Heart left ventricle (tissue), 16 donors: ENCODE measurements at regions not wholly inside any gene's neighbourhood (a gene's known extent, or its start where the extent isn't known, plus 50 kb on each side); places are given as distances from the start of the nearest gene placed in this dataset.

Source experiments
- ATAC-seq, 4 donors: fragments of 200-7000 bp; cut with Tn5 transposase; one replicate each; pipeline ENCODE4 v1.9.1; 2020 to 2022; ENCODE audit warnings: moderate library complexity in 4 of 4, mild to moderate bottlenecking in 3 of 4, moderate number of reproducible peaks in 1 of 4
- DNase-seq, 5 donors: peaks; one replicate each; pipeline ENCODE4 v3.0.0-alpha.2; 2020
- H3K27ac ChIP-seq, 12 donors: fragments of 200-600 bp; sonication (generic) in 4 of 12; one replicate each; pipeline versions ENCODE4 v1.5.0 to v1.8.0; 2016 to 2022; ENCODE audit warnings: mild to moderate bottlenecking in 2 of 12
- H3K27me3 ChIP-seq, 9 donors: fragments of 200-600 bp; sonication (generic) in 2 of 9; one replicate each; pipeline versions ENCODE4 v1.5.1 to v1.8.0; 2016 to 2022; ENCODE audit warnings: mild to moderate bottlenecking in 3 of 9
- H3K36me3 ChIP-seq, 9 donors: fragments of 200-600 bp; sonication (generic) in 2 of 9; one replicate each; pipeline versions ENCODE4 v1.5.0 to v1.8.0; 2018 to 2022; ENCODE audit warnings: mild to moderate bottlenecking in 2 of 9
- H3K4me1 ChIP-seq, 12 donors: fragments of 200-600 bp; sonication (generic) in 4 of 12; one replicate each; pipeline versions ENCODE4 v1.5.0 to v1.8.0; 2016 to 2022; ENCODE audit warnings: mild to moderate bottlenecking in 3 of 12
- H3K4me3 ChIP-seq, 12 donors: fragments of 200-600 bp; sonication (generic) in 4 of 12; one replicate each; pipeline versions ENCODE4 v1.5.0 to v1.8.0; 2017 to 2022; ENCODE audit warnings: mild to moderate bottlenecking in 9 of 12, moderate library complexity in 4 of 12
- H3K9me3 ChIP-seq, 12 donors: fragments of 200-600 bp; sonication (generic) in 4 of 12; one replicate each; pipeline versions ENCODE4 v1.5.0 to v1.8.0; 2016 to 2022; ENCODE audit warnings: mild to moderate bottlenecking in 1 of 12
- POLR2A ChIP-seq, 2 donors: fragments of 450-650 bp; IDR thresholded peaks; one replicate each; pipeline ENCODE4 v1.6.1; 2017; ENCODE audit warnings: antibody characterized with exemption in 2 of 2, mild to moderate bottlenecking in 2 of 2, moderate library complexity in 2 of 2
- WGBS, 4 donors: extraction: QIAGEN DNeasy Blood & Tissue Kit in 2 of 4; methylation state at CpG; one replicate each; pipeline versions ENCODE4 v1.1.5 to v1.1.7; 2013 to 2018; 5-methylcytosine and 5-hydroxymethylcytosine counted together
- intact Hi-C, 10 donors: fragments of 100-400 bp; cut with DNase I; formaldehyde crosslinking; loops; one replicate each; pipeline versions ENCODE4 v1.11.1 to v1.14.2; 2022
- TF ChIP-seq, protein P1 (sequence below), 12 donors: fragments of 200-600 bp; sonication (generic) in 4 of 12; IDR thresholded peaks; one replicate each; pipeline versions ENCODE4 v1.5.0 to v1.8.0; 2018 to 2022; ENCODE audit warnings: antibody characterized with exemption in 12 of 12, mild to moderate bottlenecking in 5 of 12
- donor health status: ischemic (EF 13 %, LVEDD 7.1; RV severe dilation, severe dysfunction).
- donor health status: healthy with polysubstance abuse.
- donor health status: DM: no; HTN: yes; CAD: no.
- donor health status: DM: no; HTN: no; CAD: no.
- donor health status: ischemic (EF 25% LVEDD 6.9; RV normal size, moderate dysfunction).
- donor health status: ischemic (EF 25% LVEDD 5.7; RV mildly dilated, moderate dysfunction).
- donor health status: healthy.
- donor health status: DM: yes; HTN: yes; CAD: no.
- donor health status: ischemic (EF 35%, LVEDD 5.7; RV mildly dilated, moderate dysfunction).
- donor health status: nonischemic (EF 11% LVEDD 7.7; RV severe dilation, severe dysfunction).
- donor health status: DM: yes; HTN: yes; CAD: no.
- donor health status: PGD.
- donor health status: ischemic (EF 29% LVEDD 5.4; RV normal size, mild dysfunction).
- donor health status: nonischemic (EF 23%, LVEDD 6.1; RV moderate dilation, normal function).

DNA sequence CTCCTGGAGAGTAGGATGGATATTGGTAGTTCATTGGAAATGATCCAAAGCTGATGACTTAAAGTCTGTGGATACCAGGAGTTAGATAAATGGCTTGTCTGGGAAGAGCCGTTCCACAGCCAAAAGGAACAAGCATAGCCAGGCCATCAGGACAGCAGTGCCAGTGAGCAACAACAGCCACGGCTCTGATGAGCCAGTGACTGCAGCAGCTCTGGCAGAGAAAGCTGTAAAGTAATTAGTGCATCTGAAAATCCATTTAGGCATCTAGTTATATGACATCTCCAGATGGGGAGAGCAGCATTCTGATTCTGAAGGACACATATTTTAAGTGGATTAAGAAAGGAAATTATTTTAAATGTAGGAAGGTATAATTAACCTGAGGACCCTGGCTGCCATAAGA is 256.2 kb upstream of the PLXNA2 start:
- Histone ChIP-seq H3K4me1 (no peaks in the 10 kb centered on the region), H3K36me3 (no peaks in the 10 kb centered on the region), H3K27me3 (peaks cover 0 to 3% (median 0%) of the 10 kb centered on the region in 9 donors), H3K9me3 (peaks cover 0 to 9% (median 0%) of the 10 kb centered on the region in 12 donors), H3K4me3 (no peak overlapping the region), H3K27ac (no peak overlapping the region)
- WGBS, 4 donors = 18 to 46% (median 26%) methylated on average over 2 of the region's 2 CpGs
- DNase-seq (no peak), ATAC-seq (no peak)
- intact Hi-C loops = loop anchor here in 1 of 10 donors (2.0 kb wide), 1 partner anchor 40 kb away; no protein-coding TSS in a partner anchor
- TF ChIP-seq, protein P1, sequence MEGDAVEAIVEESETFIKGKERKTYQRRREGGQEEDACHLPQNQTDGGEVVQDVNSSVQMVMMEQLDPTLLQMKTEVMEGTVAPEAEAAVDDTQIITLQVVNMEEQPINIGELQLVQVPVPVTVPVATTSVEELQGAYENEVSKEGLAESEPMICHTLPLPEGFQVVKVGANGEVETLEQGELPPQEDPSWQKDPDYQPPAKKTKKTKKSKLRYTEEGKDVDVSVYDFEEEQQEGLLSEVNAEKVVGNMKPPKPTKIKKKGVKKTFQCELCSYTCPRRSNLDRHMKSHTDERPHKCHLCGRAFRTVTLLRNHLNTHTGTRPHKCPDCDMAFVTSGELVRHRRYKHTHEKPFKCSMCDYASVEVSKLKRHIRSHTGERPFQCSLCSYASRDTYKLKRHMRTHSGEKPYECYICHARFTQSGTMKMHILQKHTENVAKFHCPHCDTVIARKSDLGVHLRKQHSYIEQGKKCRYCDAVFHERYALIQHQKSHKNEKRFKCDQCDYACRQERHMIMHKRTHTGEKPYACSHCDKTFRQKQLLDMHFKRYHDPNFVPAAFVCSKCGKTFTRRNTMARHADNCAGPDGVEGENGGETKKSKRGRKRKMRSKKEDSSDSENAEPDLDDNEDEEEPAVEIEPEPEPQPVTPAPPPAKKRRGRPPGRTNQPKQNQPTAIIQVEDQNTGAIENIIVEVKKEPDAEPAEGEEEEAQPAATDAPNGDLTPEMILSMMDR (IDR thresholded peaks at IDR 0.05) = no peak
- TF ChIP-seq POLR2A (IDR thresholded peaks at IDR 0.05) = no peak

DNA sequence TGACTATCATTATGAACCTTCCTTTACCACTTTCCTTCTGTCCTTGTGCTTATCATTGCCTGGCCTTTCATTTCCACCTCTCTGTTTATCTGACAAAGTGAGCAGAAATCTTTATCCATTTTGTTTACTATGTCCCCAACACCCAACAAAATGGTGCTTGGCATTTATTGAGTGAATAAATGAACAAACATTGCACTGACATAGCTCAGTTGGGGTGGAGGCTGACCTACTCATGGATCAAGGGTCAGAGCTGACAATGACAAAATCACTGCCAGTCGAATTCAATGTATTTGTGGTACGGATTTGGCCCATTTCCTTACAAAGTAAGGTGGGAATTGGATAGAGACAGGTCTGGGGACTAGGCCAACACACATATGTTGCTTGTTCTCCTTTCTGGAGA is 257.4 kb upstream of the PLXNA2 start:
- peaks cover 0 to 3% (median 0%) of the 10 kb centered on the region in 9 donors for H3K27me3 ChIP-seq
- DNase-seq (no peak), ATAC-seq (no peak)
- TF ChIP-seq POLR2A (IDR thresholded peaks at IDR 0.05) = no peak
- TF ChIP-seq, protein P1 (IDR thresholded peaks at IDR 0.05) = no peak
- no peaks in the 10 kb centered on the region for H3K4me1 ChIP-seq
- H3K36me3 ChIP-seq = no peaks in the 10 kb centered on the region
- no peaks in the 10 kb centered on the region for H3K9me3 ChIP-seq
- H3K4me3 ChIP-seq = no peak overlapping the region
- WGBS, 4 donors = 70 to 77% (median 74%) methylated on average over 2 of the region's 2 CpGs
- intact Hi-C loops = loop anchor here in 1 of 10 donors (2.0 kb wide), 1 partner anchor 41 kb away; no protein-coding TSS in a partner anchor
- no peak overlapping the region for H3K27ac ChIP-seq

DNA sequence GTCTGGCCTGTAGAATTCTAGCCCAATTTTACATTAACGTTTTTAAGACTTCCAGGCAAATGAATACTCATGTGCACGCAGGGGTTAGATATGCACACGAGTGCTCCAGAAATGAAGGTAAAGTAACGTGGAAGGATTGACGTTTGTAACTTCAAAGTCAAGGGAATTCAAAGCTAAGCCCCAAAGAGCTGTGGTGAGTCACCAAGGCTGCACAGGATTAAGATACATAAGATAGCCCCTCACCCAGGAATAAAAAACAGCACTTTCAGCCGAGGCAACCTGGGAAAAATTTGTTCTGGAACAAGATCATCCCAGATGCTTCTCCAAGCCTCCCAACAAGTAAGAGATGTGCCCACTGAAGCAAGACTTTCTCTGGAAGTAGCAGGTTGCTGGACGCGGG is 259.6 kb upstream of the PLXNA2 start:
- no peaks in the 10 kb centered on the region for H3K9me3 ChIP-seq
- WGBS, 4 donors = 76 to 82% (median 80%) methylated on average over 8 of the region's 8 CpGs
- peaks cover 0 to 3% (median 0%) of the 10 kb centered on the region in 9 donors for H3K27me3 ChIP-seq
- H3K4me1 ChIP-seq = no peaks in the 10 kb centered on the region
- no peaks in the 10 kb centered on the region for H3K36me3 ChIP-seq
- no peak for ATAC-seq
- TF ChIP-seq, protein P1 (IDR thresholded peaks at IDR 0.05) = no peak
- no peak for TF ChIP-seq POLR2A (IDR thresholded peaks at IDR 0.05)
- no peak for DNase-seq
- H3K4me3 ChIP-seq = no peak overlapping the region
- H3K27ac ChIP-seq = no peak overlapping the region
- intact Hi-C loops = no loop called here

DNA sequence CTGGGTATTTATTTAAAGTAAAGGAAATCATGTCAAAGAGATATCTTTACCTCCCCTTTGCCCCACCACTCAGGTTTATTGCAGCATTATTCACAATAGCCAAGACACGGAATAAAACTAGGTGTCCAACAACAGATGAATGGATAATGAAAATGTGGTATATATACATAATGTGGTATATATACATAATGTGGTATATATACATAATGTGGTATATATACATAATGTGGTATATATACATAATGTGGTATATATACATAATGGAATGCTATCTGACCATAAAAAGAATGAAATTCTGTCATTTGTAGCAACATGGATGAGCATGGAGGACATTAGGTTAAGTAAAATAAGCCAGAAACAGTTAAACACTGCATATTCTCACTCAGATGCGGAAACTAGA is 262.6 kb upstream of the PLXNA2 start:
- TF ChIP-seq, protein P1 (IDR thresholded peaks at IDR 0.05) = no peak
- TF ChIP-seq POLR2A (IDR thresholded peaks at IDR 0.05) = no peak
- Histone ChIP-seq H3K9me3 (no peaks in the 10 kb centered on the region), H3K27me3 (peaks cover 0 to 3% (median 0%) of the 10 kb centered on the region in 9 donors), H3K4me1 (no peaks in the 10 kb centered on the region), H3K27ac (no peak overlapping the region), H3K36me3 (no peaks in the 10 kb centered on the region), H3K4me3 (no peak overlapping the region)
- intact Hi-C loops = no loop called here
- ATAC-seq (no peak), DNase-seq (no peak)
- 95 to 99% (median 97%) methylated on average over 2 of the region's 2 CpGs for WGBS, 4 donors
